ENCODE measurements at regions not wholly inside any gene's neighbourhood (a gene's known extent, or its start where the extent isn't known, plus 50 kb on each side); places are given as distances from the start of the nearest gene placed in this dataset.

DNA sequence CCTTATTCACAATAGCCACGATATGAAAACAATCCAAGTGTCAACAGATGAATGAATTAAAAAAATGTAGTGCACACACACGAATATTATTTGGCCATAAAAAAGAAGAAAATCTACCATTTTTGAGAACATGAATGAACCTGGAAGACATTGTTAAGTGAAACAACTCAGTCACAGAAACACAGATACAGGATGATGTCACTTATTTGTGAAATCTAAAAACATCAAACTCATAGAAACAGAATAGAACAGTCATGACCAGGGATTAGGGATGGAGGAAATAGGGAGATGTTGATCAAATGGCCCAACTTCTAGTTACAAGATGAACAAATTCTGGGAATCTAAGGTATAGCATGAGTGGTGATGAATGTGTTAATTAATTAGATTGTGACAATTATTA, 72.3 kb downstream of the MACIR start:
- Histone ChIP-seq H3K9me3 (ENCODE audit: insufficient read depth in 2 of 2, low read depth in 1 of 2, low read length in 1 of 2) (no peaks in the 10 kb centered on the region), H2AK5ac (ENCODE audit: low read depth, low read length) (no peak overlapping the region), H3K4me2 (ENCODE audit: insufficient read depth in 1 of 2, low read depth in 2 of 2, low read length in 2 of 2) (no peak overlapping the region), H4K5ac (ENCODE audit: insufficient read length, low read depth, low read length) (no peak overlapping the region), H2BK20ac (ENCODE audit: low read length) (no peak overlapping the region), H2BK120ac (replicated peaks; ENCODE audit: low read depth, low read length) (no peak overlapping the region), H2BK15ac (ENCODE audit: low read length) (no peak overlapping the region), H3K56ac (replicated peaks; ENCODE audit: insufficient read length, low read depth, low read length) (no peak overlapping the region), H2BK5ac (ENCODE audit: low read depth, low read length) (no peak overlapping the region), H3K79me2 (ENCODE audit: control insufficient read depth in 1 of 2, insufficient read depth in 2 of 2, low read length in 2 of 2) (no peaks in the 10 kb centered on the region), H3K14ac (ENCODE audit: insufficient read length) (no peak overlapping the region), H3K36me3 (ENCODE audit: control insufficient read depth in 2 of 4, insufficient read depth in 4 of 4, low read length in 3 of 4) (no peaks in the 10 kb centered on the region), H3K27ac (ENCODE audit: low read depth, low read length) (no peak overlapping the region), H2BK12ac (ENCODE audit: low read depth, low read length) (no peak overlapping the region), H4K8ac (ENCODE audit: extremely low read depth, insufficient read depth, low read length) (no peak overlapping the region), H2AFZ (ENCODE audit: low read length) (no peak overlapping the region), H3K23me2 (ENCODE audit: low read depth, low read length) (peaks cover 4% of the 10 kb centered on the region; the same call in 1 of the 2 replicates), H4K20me1 (replicated peaks in 1 of 2; ENCODE audit: control insufficient read depth in 1 of 2, insufficient read depth in 2 of 2, low read length in 2 of 2) (no peaks in the 10 kb centered on the region), H3K4me3 (ENCODE audit: extremely low read depth in 1 of 4, insufficient read depth in 2 of 4, low read depth in 3 of 4, low read length in 4 of 4) (no peak overlapping the region), H4K91ac (replicated peaks; ENCODE audit: insufficient read length, low read length) (no peak overlapping the region), H3K18ac (ENCODE audit: extremely low read depth, low read length) (no peak overlapping the region), H3K4me1 (replicated peaks in 1 of 4; ENCODE audit: control insufficient read depth in 3 of 4, insufficient read depth in 4 of 4, low read length in 3 of 4) (no peaks in the 10 kb centered on the region), H3K9ac (replicated peaks in 1 of 4; ENCODE audit: extremely low read depth in 1 of 4, low read depth in 3 of 4, low read length in 3 of 4) (no peak overlapping the region), H3K23ac (ENCODE audit: insufficient read length) (no peak overlapping the region), H3K27me3 (replicated peaks in 1 of 4; ENCODE audit: control insufficient read depth in 3 of 4, extremely low read depth in 1 of 4, insufficient read depth in 3 of 4, low read length in 3 of 4) (no peaks in the 10 kb centered on the region), H3K79me1 (ENCODE audit: low read depth, low read length) (no peaks in the 10 kb centered on the region), H3K4ac (replicated peaks; ENCODE audit: insufficient read length, low read depth, low read length) (no peak overlapping the region)
- FAIRE-seq (no peak), DNase-seq (ENCODE audit: low read depth in 1 of 2, low spot score in 2 of 2) (no peak)
- POLR2A ChIA-PET (ENCODE audit: partially characterized antibody): no interaction called here
- 86% methylated on average over 2 of the region's 2 CpGs; no CpG with 5 or more reads in 1 of the 2 experiments for WGBS, 2 experiments (ENCODE audit: extremely low coverage in 1 of 2, insufficient coverage in 1 of 2, insufficient read length in 1 of 2, insufficient replicate concordance in 2 of 2, low coverage in 1 of 2, low lambda C conversion rate in 2 of 2, missing lambda C conversion rate in 1 of 2)
- CTCF ChIA-PET (ENCODE audit: partially characterized antibody): no interaction called here
- no peak for TF ChIP-seq GTF2F1 (IDR thresholded peaks at IDR 0.05; ENCODE audit: borderline replicate concordance, low read depth, low read length)
- TF ChIP-seq TAF7 (optimal IDR thresholded peaks at IDR 0.05; ENCODE audit: borderline replicate concordance, low read depth, low read length): no peak
- TF ChIP-seq POLR2A (IDR thresholded peaks at IDR 0.05; ENCODE audit: control extremely low read depth in 1 of 2, low read depth in 2 of 2, low read length in 2 of 2): no peak
- no peak for TF ChIP-seq ZNF274 (IDR thresholded peaks at IDR 0.05; ENCODE audit: borderline replicate concordance, extremely low read depth, low read length)
- TF ChIP-seq FOSL1 (IDR thresholded peaks at IDR 0.05; ENCODE audit: insufficient read depth, low read depth, low read length): no peak
- no peak for TF ChIP-seq POU5F1 (IDR thresholded peaks at IDR 0.05; ENCODE audit: low read depth, low read length)
- no peak for TF ChIP-seq TBP (IDR thresholded peaks at IDR 0.05; ENCODE audit: low read depth, low read length)
- TF ChIP-seq PHF8 (conservative IDR thresholded peaks at IDR 0.05; ENCODE audit: low read depth, low read length): no peak
- TF ChIP-seq BACH1 (IDR thresholded peaks at IDR 0.05; ENCODE audit: low read length): no peak
- TF ChIP-seq BRCA1 (IDR thresholded peaks at IDR 0.05; ENCODE audit: low read depth, low read length): no peak
- TF ChIP-seq MAFK (IDR thresholded peaks at IDR 0.05; ENCODE audit: low read depth, low read length): no peak
- no peak for TF ChIP-seq HDAC6 (IDR thresholded peaks at IDR 0.05; ENCODE audit: low read depth, low read length)
- TF ChIP-seq, protein P1, sequence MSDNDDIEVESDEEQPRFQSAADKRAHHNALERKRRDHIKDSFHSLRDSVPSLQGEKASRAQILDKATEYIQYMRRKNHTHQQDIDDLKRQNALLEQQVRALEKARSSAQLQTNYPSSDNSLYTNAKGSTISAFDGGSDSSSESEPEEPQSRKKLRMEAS (IDR thresholded peaks at IDR 0.05): no peak
- TF ChIP-seq EP300 (IDR thresholded peaks at IDR 0.05; ENCODE audit: borderline replicate concordance in 1 of 2, low read depth in 2 of 2, low read length in 2 of 2): no peak
- TF ChIP-seq CBX8 (IDR thresholded peaks at IDR 0.05; ENCODE audit: borderline replicate concordance, low read depth, low read length): no peak
